ENCODE measurements at regions not wholly inside any gene's neighbourhood (a gene's known extent, or its start where the extent isn't known, plus 50 kb on each side); places are given as distances from the start of the nearest gene placed in this dataset.
A peak's percentile ranks its signal among the peaks of the same experiment; 100 is the strongest.

DNA sequence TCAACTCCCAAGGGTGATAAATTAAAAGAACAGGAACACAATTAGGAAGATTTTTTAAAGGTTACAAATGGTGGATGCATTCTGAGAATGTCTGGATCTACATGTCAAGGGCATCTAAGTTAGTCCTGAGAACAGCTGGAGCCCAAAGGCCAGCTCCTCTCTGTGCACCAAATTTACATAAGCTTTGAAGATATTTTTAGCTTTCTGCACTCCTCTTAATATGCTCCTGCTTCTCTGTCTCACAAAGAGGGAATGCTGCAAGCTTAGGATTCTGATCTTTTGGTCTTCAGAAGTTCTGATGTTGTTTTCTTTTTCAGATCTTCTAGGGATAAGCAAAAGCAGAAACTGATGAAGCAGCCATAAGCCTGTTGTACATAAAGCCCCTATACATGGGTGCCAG lies 309.8 kb upstream of the NCAM1 start:
- no peak overlapping the region for H3K4me3 ChIP-seq (replicated peaks; ENCODE audit: low read depth, low read length)
- TF ChIP-seq, protein P1, sequence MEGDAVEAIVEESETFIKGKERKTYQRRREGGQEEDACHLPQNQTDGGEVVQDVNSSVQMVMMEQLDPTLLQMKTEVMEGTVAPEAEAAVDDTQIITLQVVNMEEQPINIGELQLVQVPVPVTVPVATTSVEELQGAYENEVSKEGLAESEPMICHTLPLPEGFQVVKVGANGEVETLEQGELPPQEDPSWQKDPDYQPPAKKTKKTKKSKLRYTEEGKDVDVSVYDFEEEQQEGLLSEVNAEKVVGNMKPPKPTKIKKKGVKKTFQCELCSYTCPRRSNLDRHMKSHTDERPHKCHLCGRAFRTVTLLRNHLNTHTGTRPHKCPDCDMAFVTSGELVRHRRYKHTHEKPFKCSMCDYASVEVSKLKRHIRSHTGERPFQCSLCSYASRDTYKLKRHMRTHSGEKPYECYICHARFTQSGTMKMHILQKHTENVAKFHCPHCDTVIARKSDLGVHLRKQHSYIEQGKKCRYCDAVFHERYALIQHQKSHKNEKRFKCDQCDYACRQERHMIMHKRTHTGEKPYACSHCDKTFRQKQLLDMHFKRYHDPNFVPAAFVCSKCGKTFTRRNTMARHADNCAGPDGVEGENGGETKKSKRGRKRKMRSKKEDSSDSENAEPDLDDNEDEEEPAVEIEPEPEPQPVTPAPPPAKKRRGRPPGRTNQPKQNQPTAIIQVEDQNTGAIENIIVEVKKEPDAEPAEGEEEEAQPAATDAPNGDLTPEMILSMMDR (IDR thresholded peaks at IDR 0.05; ENCODE audit: low read length, missing control alignments) = no peak
- DNase-seq (ENCODE audit: low read depth) = no peak

DNA sequence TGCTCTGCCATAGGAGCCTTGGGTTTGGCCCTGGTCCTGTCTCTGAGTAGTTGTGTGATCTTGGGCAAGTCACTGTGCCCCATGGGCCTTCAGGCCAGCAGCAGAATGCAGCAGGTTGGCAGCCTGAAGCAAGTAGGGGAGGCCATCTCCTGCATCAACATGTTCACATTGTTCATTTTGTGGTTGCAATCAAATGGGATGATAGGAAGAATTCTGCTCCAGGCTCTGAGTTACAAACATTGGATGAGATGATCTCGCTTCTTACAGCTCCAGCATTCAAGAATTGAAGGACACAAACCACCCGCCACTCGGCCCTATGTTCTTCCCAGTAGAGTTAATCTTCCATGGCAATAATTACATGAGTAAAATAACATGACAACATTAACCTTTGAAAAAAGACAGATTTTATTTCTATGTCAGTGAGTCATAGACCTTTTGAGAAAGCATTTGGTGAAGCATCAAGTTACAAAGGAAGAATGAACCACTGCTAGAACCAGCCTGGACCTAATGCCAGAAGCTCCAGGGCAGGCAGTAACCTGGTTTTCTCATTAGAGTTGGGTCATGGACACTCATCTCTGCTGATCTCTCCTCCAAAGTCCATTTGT lies 308.3 kb upstream of the NCAM1 start:
- TF ChIP-seq, protein P1 (IDR thresholded peaks at IDR 0.05; ENCODE audit: low read length, missing control alignments) = no peak
- peak; percentile 39 for DNase-seq (ENCODE audit: low read depth)
- no peak overlapping the region for H3K4me3 ChIP-seq (replicated peaks; ENCODE audit: low read depth, low read length)

DNA sequence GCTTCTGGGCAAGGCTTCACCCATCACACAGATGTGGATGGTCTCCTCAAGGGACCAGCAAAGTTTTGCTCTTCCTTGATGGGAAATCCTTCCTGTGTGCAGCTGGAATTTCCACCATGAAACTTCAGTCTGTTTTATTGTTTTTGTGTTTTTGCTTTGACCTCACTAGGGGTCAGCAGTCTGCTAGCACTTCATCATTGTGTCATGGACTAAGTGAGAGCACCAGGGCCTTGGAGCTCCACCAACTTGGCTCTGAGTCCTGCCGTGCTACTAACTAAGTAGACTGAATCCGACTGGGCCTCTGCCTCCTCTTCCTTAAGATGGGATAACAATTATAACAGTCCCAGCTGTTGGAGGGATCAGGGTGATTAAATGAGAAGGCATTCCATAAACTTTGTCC lies 305.8 kb upstream of the NCAM1 start:
- no peak overlapping the region for H3K4me3 ChIP-seq (replicated peaks; ENCODE audit: low read depth, low read length)
- peak; percentile 81 for DNase-seq (ENCODE audit: low read depth)
- TF ChIP-seq, protein P1 (IDR thresholded peaks at IDR 0.05; ENCODE audit: low read length, missing control alignments) = no peak

- DNase-seq (ENCODE audit: low read depth) = peak; percentile 48
- H3K4me3 ChIP-seq (replicated peaks; ENCODE audit: low read depth, low read length) = no peak overlapping the region
- TF ChIP-seq, protein P1 (IDR thresholded peaks at IDR 0.05; ENCODE audit: low read length, missing control alignments) = no peak
Measured at GRCh38 chr11:112656772-112657428, 304.3 kb upstream of the NCAM1 start.

- TF ChIP-seq, protein P1 (IDR thresholded peaks at IDR 0.05; ENCODE audit: low read length, missing control alignments) = no peak
- no peak for DNase-seq (ENCODE audit: low read depth)
- no peak overlapping the region for H3K4me3 ChIP-seq (replicated peaks; ENCODE audit: low read depth, low read length)
Measured at GRCh38 chr11:112658431-112658878, 302.8 kb upstream of the NCAM1 start.

DNA sequence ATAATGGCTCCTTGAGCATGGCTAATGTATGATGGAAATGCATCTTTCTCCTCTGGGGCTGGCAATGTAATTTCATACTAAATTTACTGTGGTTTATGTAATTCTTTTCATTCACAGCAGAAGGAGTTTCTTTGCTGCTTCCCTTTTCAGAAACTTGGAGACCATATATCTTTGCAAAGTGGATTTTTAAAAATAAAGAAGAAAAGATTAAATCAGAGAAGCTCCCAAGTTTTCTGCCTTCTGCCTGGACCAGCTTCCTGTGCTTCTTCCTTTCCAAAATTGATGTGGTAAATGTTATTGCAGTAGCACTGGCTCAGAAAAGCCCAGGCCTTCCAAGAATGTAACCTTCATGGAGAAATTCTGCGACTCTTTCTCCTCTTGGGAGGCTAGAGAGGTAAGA lies 300.1 kb upstream of the NCAM1 start:
- DNase-seq (ENCODE audit: low read depth) = no peak
- H3K4me3 ChIP-seq (replicated peaks; ENCODE audit: low read depth, low read length) = no peak overlapping the region
- TF ChIP-seq, protein P1 (IDR thresholded peaks at IDR 0.05; ENCODE audit: low read length, missing control alignments) = no peak

DNA sequence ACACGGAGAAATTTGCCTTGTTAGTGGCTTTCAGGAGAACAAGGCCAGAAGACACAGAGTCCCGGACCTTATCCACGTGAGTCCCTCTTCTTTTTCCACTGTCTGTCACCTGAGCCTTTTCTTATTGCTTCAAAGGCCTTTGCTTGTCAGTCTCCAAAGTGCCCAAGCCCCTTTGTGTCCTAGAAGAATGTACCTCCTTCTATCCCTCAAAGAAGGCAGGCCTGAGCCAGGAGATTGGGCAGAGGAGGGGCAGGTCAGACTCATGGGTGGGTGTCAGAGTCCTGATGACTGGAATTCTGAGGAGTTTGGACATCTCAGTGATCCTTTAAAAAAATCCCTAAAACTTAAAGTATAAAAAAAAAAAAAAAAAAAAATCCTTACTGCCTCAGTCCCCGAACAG lies 299.6 kb upstream of the NCAM1 start:
- H3K4me3 ChIP-seq (replicated peaks; ENCODE audit: low read depth, low read length) = no peak overlapping the region
- TF ChIP-seq, protein P1 (IDR thresholded peaks at IDR 0.05; ENCODE audit: low read length, missing control alignments) = no peak
- no peak for DNase-seq (ENCODE audit: low read depth)
